Uterus (tissue), 2 donors: ENCODE measurements at regions not wholly inside any gene's neighbourhood (a gene's known extent, or its start where the extent isn't known, plus 50 kb on each side); places are given as distances from the start of the nearest gene placed in this dataset.

ENCODE experiments used
- CTCF ChIP-seq, 4 experiments: fragments of 200-600 bp in 2 of 4; fragments of 450-650 bp in 2 of 4; sonication (generic) in 2 of 4; IDR thresholded peaks; one replicate each; pipeline ENCODE4 v1.5.1; 2016 to 2019; ENCODE audit warnings: antibody characterized with exemption in 4 of 4, mild to moderate bottlenecking in 2 of 4, moderate library complexity in 1 of 4
- POLR2A ChIP-seq, 2 donors: fragments of 450-650 bp; IDR thresholded peaks; one replicate each; pipeline ENCODE4 v1.6.1; 2016; ENCODE audit warnings: antibody characterized with exemption in 2 of 2, mild to moderate bottlenecking in 1 of 2, moderate library complexity in 1 of 2

DNA sequence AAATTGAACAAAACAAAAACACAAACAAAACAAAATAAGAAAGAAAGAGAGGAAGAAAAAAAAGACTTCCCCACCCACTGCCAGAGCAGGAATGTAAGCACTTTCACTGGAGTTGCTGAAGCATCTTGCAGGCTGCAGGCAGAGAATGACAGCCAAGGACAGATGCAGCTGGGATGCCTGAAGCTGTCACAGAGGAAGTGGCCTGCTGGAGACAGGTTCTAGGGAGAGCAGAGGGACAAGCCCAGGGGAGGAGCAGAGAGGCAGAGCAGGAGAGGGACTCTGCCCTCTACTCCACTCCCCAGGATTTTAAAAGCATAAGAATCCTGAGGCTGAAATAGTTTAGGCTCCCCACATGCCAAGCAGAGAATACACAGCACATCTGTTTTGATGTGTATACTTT is 326.2 kb downstream of the TUSC7 start:
- TF ChIP-seq CTCF (IDR thresholded peaks at IDR 0.05) = no peak
- no peak for TF ChIP-seq POLR2A (IDR thresholded peaks at IDR 0.05)
